ENCODE measurements at regions not wholly inside any gene's neighbourhood (a gene's known extent, or its start where the extent isn't known, plus 50 kb on each side); places are given as distances from the start of the nearest gene placed in this dataset.

- no peak for TF ChIP-seq GABPA (IDR thresholded peaks at IDR 0.05; ENCODE audit: low read depth)
- TF ChIP-seq REST (IDR thresholded peaks at IDR 0.05; ENCODE audit: insufficient replicate concordance, low read depth): no peak
- TF ChIP-seq POLR2AphosphoS5 (IDR thresholded peaks at IDR 0.05; ENCODE audit: low read depth): no peak
- no peak for TF ChIP-seq SPI1 (IDR thresholded peaks at IDR 0.05; ENCODE audit: borderline replicate concordance, low read depth)
- no peak for TF ChIP-seq CTCF (IDR thresholded peaks at IDR 0.05; ENCODE audit: insufficient read depth, low read length)
- Histone ChIP-seq H3K4me3 (replicated peaks; ENCODE audit: insufficient read depth, low read length) (no peak overlapping the region), H3K27me3 (ENCODE audit: insufficient read depth, poor library complexity, severe bottlenecking) (peaks cover 15% of the 10 kb centered on the region), H3K27ac (replicated peaks) (no peak overlapping the region)
- DNase-seq (ENCODE audit: low read depth in 1 of 2, low spot score in 1 of 2): no peak
Measured at GRCh38 chr5:154131817-154132216, 58.7 kb upstream of the GALNT10 start.

- Histone ChIP-seq H3K4me3 (replicated peaks; ENCODE audit: insufficient read depth, low read length) (no peak overlapping the region), H3K27me3 (ENCODE audit: insufficient read depth, poor library complexity, severe bottlenecking) (peaks cover 15% of the 10 kb centered on the region), H3K27ac (replicated peaks) (no peak overlapping the region)
- TF ChIP-seq REST (IDR thresholded peaks at IDR 0.05; ENCODE audit: insufficient replicate concordance, low read depth): no peak
- DNase-seq (ENCODE audit: low read depth in 1 of 2, low spot score in 1 of 2): no peak
Measured at GRCh38 chr5:154132718-154133307, 57.7 kb upstream of the GALNT10 start.

GRCh38 chr5:154133591-154133990 lies 56.9 kb upstream of the GALNT10 start:
- no peak for TF ChIP-seq REST (IDR thresholded peaks at IDR 0.05; ENCODE audit: insufficient replicate concordance, low read depth)
- no peak for TF ChIP-seq GABPA (IDR thresholded peaks at IDR 0.05; ENCODE audit: low read depth)
- TF ChIP-seq CTCF (IDR thresholded peaks at IDR 0.05; ENCODE audit: insufficient read depth, low read length): no peak
- TF ChIP-seq POLR2AphosphoS5 (IDR thresholded peaks at IDR 0.05; ENCODE audit: low read depth): no peak
- no peak for TF ChIP-seq SPI1 (IDR thresholded peaks at IDR 0.05; ENCODE audit: borderline replicate concordance, low read depth)
- Histone ChIP-seq H3K27ac (replicated peaks) (no peak overlapping the region), H3K27me3 (ENCODE audit: insufficient read depth, poor library complexity, severe bottlenecking) (peaks cover 15% of the 10 kb centered on the region), H3K4me3 (replicated peaks; ENCODE audit: insufficient read depth, low read length) (no peak overlapping the region)
- no peak for DNase-seq (ENCODE audit: low read depth in 1 of 2, low spot score in 1 of 2)
